ACC112 (cell line): ENCODE measurements at regions not wholly inside any gene's neighbourhood (a gene's known extent, or its start where the extent isn't known, plus 50 kb on each side); places are given as distances from the start of the nearest gene placed in this dataset.
"Not testable (repeated sequence)": the region's sequence is repeated elsewhere in the genome, so short reads cannot be mapped to it uniquely, and the experiment has no call there.

ENCODE experiments used
- H2AFZ ChIP-seq: fragments of 200-600 bp; sonication (generic); one replicate; pipeline ENCODE4 v1.6.0; 2017; ENCODE audit warnings: antibody characterized with exemption, low read length; ENCODE audit not compliant: unreplicated experiment
- H3K27ac ChIP-seq: fragments of 200-600 bp; sonication (generic); 2 replicates; pipeline ENCODE4 v1.5.1; 2014; ENCODE audit warnings: low read depth, mild to moderate bottlenecking, antibody characterized with exemption, low read length, moderate library complexity
- H3K27me3 ChIP-seq: fragments of 200-600 bp; sonication (generic); 2 replicates; pipeline ENCODE4 v1.6.1; 2014; ENCODE audit warnings: mild to moderate bottlenecking, antibody characterized with exemption, low read length, moderate library complexity, mixed read lengths; ENCODE audit not compliant: insufficient read depth
- H3K36me3 ChIP-seq: fragments of 200-600 bp; sonication (generic); 2 replicates; pipeline ENCODE4 v1.6.1; 2016; ENCODE audit warnings: mild to moderate bottlenecking, antibody characterized with exemption, low read length, moderate library complexity, mixed read lengths; ENCODE audit not compliant: insufficient read depth
- H3K4me1 ChIP-seq: fragments of 200-600 bp; sonication (generic); one replicate; pipeline ENCODE4 v1.6.1; 2016; ENCODE audit warnings: low read length, mixed read lengths; ENCODE audit not compliant: insufficient read depth, unreplicated experiment, control insufficient read depth
- H3K4me3 ChIP-seq: fragments of 200-600 bp; sonication (generic); 2 replicates; pipeline ENCODE4 v1.5.1; 2014; ENCODE audit warnings: mild to moderate bottlenecking, low read depth, low read length
- H3K79me2 ChIP-seq: fragments of 200-600 bp; sonication (generic); one replicate; pipeline ENCODE4 v1.6.0; 2016; ENCODE audit warnings: low read length; ENCODE audit not compliant: control insufficient read depth, unreplicated experiment, insufficient read depth

DNA sequence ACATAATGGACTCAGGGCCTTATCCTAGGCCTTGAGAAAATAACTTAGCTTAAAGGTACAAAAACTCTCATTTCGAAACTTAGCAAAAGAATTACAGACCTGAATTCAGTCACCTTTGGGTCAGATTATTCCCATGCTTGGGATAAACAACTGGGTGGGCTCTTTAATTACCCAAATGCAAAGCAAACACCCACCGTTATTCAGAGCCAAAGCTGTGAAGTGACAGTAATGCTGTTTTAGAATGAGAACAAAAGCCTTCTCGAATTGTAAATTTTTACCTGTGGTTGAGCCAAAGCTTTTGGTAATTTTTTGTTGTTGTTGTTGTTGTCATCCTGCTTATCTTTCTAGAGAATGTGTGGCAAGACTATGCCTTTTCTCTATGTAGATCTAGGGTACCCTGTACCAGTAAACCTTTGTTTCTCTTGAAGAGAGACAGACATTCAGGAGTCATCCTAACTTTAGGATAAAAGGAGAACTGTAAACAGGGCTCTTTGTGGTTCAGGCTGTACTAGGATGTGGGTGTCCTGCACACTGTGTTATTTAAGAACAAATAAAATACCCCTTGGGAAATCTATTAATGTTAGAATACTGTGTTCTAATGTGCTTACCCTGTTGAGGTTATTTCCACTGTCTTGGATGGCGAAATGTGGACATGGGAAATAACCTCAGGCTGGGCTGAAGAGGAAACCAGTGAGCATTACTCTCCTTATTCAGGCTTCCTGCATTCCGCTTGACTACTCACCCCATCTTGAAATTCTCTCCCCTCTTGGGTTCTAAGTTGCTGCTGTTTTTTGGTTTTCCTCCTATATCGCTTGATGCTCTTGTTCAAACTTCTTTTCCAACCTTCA, 480.7 kb downstream of the CD83 start:
- no peaks in the 10 kb centered on the region for H3K36me3 ChIP-seq
- H3K4me3 ChIP-seq: no peak overlapping the region
- H3K27ac ChIP-seq: no peak overlapping the region
- H3K27me3 ChIP-seq: no peaks in the 10 kb centered on the region
- no peaks in the 10 kb centered on the region for H3K4me1 ChIP-seq
- no peaks in the 10 kb centered on the region for H3K79me2 ChIP-seq
- H2AFZ ChIP-seq: no peak overlapping the region

DNA sequence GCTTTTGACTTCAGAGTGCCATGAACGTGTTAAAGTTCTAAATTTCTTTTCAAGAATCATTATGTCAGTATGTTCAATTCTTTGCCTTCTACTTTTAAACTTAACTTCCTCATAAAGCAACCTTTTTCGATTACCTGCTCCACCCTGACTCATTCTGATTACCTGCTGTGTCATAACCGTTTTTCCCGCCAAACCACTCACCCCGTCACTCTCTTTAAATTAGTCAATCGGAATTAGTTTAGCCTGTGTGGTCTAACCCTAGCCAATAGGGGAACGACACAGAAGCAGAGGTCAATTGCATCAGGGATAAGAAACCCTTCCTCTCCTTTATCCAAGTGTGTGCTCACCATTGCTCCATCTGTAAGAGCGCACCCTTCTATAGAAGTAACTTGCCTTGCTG, 482.7 kb downstream of the CD83 start:
- not testable (repeated sequence) for H2AFZ ChIP-seq, H3K4me3 ChIP-seq, H3K79me2 ChIP-seq, H3K36me3 ChIP-seq, H3K4me1 ChIP-seq, H3K27me3 ChIP-seq, H3K27ac ChIP-seq

DNA sequence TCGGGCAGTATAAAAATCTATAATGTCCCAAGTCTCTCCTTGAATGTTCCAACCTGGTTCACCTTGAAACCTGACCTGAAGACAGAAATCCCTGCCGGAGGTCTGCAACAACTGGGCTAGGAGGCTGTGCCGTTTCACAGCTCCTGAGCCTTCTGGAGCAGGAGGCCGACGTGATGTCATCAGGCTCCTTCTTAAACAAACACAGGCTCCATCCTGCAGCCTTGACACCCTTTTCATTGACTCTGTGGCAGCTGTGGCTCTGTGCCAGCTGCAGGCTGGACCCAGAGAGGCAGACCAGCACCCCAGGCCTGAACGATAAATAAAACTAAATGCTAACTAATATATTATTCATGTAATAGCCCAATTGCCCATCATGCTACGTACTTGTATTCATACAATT, 483.9 kb downstream of the CD83 start:
- H3K4me1 ChIP-seq: no peaks in the 10 kb centered on the region
- no peak overlapping the region for H3K27ac ChIP-seq
- no peaks in the 10 kb centered on the region for H3K36me3 ChIP-seq
- no peaks in the 10 kb centered on the region for H3K27me3 ChIP-seq
- no peak overlapping the region for H2AFZ ChIP-seq
- H3K79me2 ChIP-seq: no peaks in the 10 kb centered on the region
- H3K4me3 ChIP-seq: no peak overlapping the region

DNA sequence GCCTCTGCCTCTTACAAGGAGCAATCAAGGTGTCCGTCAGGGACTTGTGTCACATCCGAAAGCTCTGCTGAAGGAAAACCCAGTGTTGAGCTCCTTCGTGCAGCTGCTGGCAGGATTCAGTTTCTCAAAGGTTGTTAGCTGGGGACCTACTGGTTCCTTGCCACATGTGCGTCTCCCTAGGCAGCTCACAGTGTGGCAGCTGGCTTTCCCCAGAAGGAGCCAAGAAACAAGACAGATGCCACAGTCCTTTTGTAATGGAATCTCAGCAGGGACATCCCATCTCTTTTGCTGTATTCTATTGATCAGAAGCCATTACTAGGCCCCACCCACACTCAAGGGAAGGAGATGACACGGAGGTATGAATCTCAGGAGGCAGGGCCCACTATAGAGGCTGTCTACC, 488.8 kb downstream of the CD83 start:
- no peaks in the 10 kb centered on the region for H3K27me3 ChIP-seq
- no peaks in the 10 kb centered on the region for H3K4me1 ChIP-seq
- H3K79me2 ChIP-seq: no peaks in the 10 kb centered on the region
- H3K36me3 ChIP-seq: no peaks in the 10 kb centered on the region
- no peak overlapping the region for H3K4me3 ChIP-seq
- H2AFZ ChIP-seq: no peak overlapping the region
- H3K27ac ChIP-seq: no peak overlapping the region

DNA sequence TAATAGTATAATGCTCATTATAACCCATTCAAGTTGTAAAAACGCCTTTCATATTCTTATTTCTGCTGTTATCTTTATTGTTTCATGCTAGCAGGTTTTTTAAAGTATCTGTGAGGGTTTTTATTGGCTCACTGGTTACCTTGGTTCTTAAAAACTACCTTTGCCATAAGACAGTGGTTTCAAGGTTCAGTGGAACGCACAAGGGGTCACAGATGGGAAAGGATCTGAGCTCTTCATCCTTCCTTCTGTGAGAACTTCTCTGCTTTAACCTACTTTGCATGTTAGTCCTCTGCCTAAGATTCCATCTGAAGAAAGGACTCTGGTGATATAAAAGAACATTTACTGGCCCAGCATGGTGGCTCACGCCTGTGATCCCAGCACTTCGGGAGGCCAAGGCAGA, 492.6 kb downstream of the CD83 start:
- H3K4me3 ChIP-seq: no peak overlapping the region
- peaks cover 8% of the 10 kb centered on the region for H3K4me1 ChIP-seq
- H3K27ac ChIP-seq: no peak overlapping the region
- no peaks in the 10 kb centered on the region for H3K79me2 ChIP-seq
- no peak overlapping the region for H2AFZ ChIP-seq
- H3K27me3 ChIP-seq: no peaks in the 10 kb centered on the region
- no peaks in the 10 kb centered on the region for H3K36me3 ChIP-seq

DNA sequence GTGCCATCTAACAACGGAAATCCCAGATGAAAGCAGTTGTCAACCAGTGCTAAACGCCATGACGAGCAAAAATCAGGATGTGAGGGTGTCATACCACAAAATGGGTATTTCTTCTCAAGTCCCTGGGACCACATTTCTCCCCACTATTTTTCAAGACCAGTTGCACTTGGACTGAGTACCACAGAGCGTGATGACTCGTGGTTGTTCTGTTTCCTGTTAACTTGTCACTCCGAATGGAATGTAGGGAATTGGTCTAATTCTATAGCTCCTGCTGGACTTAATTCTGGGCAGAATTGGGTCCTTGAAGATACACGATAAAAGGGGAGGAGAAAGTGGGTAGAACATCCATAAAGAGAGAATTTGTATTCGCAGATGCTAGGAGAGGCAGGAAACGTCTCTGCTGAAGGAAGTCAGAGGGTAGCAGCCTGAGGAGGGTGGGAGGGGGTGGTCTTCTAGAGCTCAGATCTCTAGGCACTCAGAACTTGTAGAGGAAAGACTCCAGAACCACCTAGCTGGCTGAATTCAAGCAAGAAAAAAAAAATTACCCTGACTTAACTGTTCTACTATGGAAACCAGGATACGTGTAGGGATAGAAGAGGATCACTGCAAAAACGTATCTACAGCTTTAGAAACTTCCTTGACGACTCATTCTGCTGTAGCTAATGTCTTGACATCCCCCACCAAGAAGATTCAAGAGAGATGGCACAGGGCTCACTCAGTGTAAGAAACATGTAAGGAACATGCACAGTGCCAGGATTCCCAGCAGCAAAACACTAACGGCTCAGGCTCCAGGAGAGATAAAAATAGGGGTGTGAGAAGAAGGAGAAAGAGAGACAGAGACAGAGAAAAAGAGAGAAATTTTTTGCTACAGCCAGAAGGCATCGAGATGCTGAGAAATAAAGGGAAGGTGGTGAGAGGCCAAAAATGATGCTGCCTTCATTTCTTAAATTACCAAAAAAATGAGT, 494.7 kb downstream of the CD83 start:
- Histone ChIP-seq H3K4me1 (peaks cover 8% of the 10 kb centered on the region), H3K4me3 (no peak overlapping the region), H2AFZ (no peak overlapping the region)

DNA sequence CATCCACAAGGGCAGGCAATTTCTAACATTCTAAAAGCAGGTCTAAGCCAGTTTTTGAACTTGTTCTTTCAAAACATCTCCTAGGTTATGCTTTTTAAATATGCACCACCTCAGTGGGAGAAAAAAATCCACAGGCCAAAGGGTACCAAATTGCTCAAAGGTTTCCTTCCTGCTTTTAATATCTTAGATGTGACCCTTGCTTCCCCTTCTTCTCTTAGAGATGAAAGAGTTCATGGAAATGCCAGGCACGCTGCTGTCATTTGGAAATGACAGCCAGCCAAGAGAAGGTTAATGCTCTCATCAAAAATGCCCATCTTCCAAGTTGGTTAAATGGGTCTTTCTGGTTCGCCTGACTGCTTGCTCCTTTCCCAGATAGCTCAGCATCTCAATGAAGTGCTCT, 497.1 kb downstream of the CD83 start:
- Histone ChIP-seq H3K36me3 (no peaks in the 10 kb centered on the region), H3K27me3 (no peaks in the 10 kb centered on the region), H3K27ac (no peak overlapping the region), H3K4me1 (peaks cover 8% of the 10 kb centered on the region), H3K79me2 (no peaks in the 10 kb centered on the region), H3K4me3 (no peak overlapping the region), H2AFZ (no peak overlapping the region)

More for the DNA sequence above, 494.7 kb downstream of the CD83 start:
- Histone ChIP-seq H3K36me3 (no peaks in the 10 kb centered on the region), H3K79me2 (no peaks in the 10 kb centered on the region), H3K27me3 (no peaks in the 10 kb centered on the region), H3K27ac (no peak overlapping the region)

DNA sequence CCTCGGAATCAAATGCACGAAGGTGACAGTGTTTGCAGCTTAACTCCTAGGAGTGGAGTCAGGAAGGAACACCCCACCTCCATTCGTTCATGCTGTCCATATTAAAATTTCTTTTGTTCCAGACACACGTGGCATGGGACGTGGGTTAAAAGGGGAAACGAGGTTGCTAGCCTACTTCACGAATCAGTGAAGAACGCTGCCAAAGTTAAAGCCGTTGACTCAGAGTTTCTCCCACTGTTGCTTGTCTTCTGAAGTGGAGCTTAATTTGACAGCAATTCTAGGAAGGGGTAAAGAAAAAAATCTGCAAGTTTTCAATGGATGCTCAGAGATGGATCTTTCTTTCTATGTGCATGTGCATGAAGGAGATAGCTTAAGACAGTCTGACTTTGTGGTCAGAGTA, 499.1 kb downstream of the CD83 start:
- Histone ChIP-seq H3K79me2 (no peaks in the 10 kb centered on the region), H2AFZ (no peak overlapping the region), H3K27me3 (no peaks in the 10 kb centered on the region), H3K36me3 (no peaks in the 10 kb centered on the region), H3K27ac (no peak overlapping the region), H3K4me1 (peaks cover 11% of the 10 kb centered on the region), H3K4me3 (no peak overlapping the region)

DNA sequence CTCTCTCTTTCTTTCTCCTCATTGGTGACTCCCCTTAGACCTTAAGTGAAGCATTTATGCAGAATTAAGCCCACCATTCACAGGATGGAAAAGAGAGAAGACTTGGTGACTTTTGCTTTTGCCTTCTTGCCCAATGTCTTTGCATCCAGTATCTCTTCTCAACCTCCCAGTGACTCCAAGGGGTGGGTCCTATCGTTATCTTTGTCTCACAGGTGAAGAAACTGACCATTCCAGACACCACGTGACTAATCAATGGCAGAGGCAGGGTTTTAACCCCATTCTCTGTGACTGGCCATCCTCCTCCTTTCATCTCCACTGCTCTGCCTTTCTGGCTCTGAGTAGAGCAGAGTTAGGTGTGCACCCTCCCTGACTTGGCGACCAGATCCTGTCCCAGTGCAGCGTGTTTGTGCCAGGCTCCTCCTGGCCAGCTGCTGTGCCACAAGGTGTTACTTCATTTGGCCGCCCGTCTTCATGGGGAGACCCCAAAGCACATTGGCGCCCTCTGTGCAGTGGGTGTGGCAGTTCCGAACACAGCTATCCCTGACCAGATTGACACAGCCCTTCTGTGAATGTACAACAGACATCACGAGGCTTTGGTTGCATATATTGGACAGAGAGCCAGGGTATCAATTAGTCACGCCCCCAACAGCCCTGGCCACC, 501.3 kb downstream of the CD83 start:
- no peaks in the 10 kb centered on the region for H3K27me3 ChIP-seq
- no peak overlapping the region for H3K4me3 ChIP-seq
- H2AFZ ChIP-seq: no peak overlapping the region
- H3K4me1 ChIP-seq: peaks cover 4% of the 10 kb centered on the region
- H3K36me3 ChIP-seq: no peaks in the 10 kb centered on the region
- H3K79me2 ChIP-seq: no peaks in the 10 kb centered on the region
- H3K27ac ChIP-seq: no peak overlapping the region

DNA sequence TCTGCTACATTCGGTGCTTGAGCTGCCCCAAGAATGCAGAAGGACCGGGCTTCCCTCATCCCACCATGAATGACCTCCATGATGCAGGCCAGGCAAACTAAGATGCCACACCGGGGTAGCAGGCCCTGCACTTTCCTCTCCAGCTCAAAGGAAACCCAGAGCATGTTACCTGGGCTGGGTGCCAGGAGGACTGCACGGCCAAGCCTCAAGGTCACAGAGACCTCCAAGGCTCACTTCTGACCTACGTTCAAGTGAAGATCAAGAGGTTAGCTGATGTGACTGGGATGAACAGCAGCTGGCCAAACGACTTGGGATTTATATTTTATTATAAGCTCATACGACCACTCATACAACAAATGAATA, 501.8 kb downstream of the CD83 start:
- no peak overlapping the region for H3K4me3 ChIP-seq
- H3K27me3 ChIP-seq: no peaks in the 10 kb centered on the region
- H3K4me1 ChIP-seq: peaks cover 4% of the 10 kb centered on the region
- no peaks in the 10 kb centered on the region for H3K79me2 ChIP-seq
- H2AFZ ChIP-seq: no peak overlapping the region
- no peak overlapping the region for H3K27ac ChIP-seq
- no peaks in the 10 kb centered on the region for H3K36me3 ChIP-seq
